ENCODE measurements at regions not wholly inside any gene's neighbourhood (a gene's known extent, or its start where the extent isn't known, plus 50 kb on each side); places are given as distances from the start of the nearest gene placed in this dataset.

- TF ChIP-seq, protein P1, sequence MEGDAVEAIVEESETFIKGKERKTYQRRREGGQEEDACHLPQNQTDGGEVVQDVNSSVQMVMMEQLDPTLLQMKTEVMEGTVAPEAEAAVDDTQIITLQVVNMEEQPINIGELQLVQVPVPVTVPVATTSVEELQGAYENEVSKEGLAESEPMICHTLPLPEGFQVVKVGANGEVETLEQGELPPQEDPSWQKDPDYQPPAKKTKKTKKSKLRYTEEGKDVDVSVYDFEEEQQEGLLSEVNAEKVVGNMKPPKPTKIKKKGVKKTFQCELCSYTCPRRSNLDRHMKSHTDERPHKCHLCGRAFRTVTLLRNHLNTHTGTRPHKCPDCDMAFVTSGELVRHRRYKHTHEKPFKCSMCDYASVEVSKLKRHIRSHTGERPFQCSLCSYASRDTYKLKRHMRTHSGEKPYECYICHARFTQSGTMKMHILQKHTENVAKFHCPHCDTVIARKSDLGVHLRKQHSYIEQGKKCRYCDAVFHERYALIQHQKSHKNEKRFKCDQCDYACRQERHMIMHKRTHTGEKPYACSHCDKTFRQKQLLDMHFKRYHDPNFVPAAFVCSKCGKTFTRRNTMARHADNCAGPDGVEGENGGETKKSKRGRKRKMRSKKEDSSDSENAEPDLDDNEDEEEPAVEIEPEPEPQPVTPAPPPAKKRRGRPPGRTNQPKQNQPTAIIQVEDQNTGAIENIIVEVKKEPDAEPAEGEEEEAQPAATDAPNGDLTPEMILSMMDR (conservative IDR thresholded peaks at IDR 0.05 in 1 of 2, IDR thresholded peaks at IDR 0.05 in 1 of 2; ENCODE audit: low read depth in 1 of 2, low read length in 2 of 2) = no peak
- no peak for TF ChIP-seq EZH2 (IDR thresholded peaks at IDR 0.05; ENCODE audit: low read length, missing control alignments)
These were observed 221.2 kb upstream of the B3GAT1 start for GRCh38 chr11:134633276-134633675.
